Nephron (organoid): ENCODE measurements at regions not wholly inside any gene's neighbourhood (a gene's known extent, or its start where the extent isn't known, plus 50 kb on each side); places are given as distances from the start of the nearest gene placed in this dataset.

ENCODE experiments used
- H3K27ac Mint-ChIP-seq, 3 experiments: 2 replicates each; pipeline ENCODE4 v1.8.0; 2020; ENCODE audit warnings: mixed read lengths in 3 of 3, mild to moderate bottlenecking in 2 of 3, moderate library complexity in 1 of 3
- H3K27me3 Mint-ChIP-seq: 2 replicates; pipeline ENCODE4 v1.8.0; 2021; ENCODE audit warnings: low read depth, mild to moderate bottlenecking, moderate library complexity, mixed read lengths
- H3K36me3 Mint-ChIP-seq: 2 replicates; pipeline ENCODE4 v1.8.0; 2020; ENCODE audit warnings: low read depth, mixed read lengths
- H3K4me1 Mint-ChIP-seq: 2 replicates; pipeline ENCODE4 v1.8.0; 2020; ENCODE audit warnings: mixed read lengths
- H3K4me3 Mint-ChIP-seq, 3 experiments: 2 replicates each; pipeline ENCODE4 v1.8.0; 2020; ENCODE audit warnings: mild to moderate bottlenecking in 3 of 3, mixed read lengths in 3 of 3, moderate library complexity in 2 of 3
- H3K9me3 Mint-ChIP-seq: 2 replicates; pipeline ENCODE4 v1.8.0; 2020; ENCODE audit warnings: mixed read lengths
- TF ChIP-seq, protein P1 (sequence below), 3 experiments: fragments of 200-600 bp; sonication (generic); IDR thresholded peaks; one replicate each; pipeline ENCODE4 v1.5.0; 2021; ENCODE audit warnings: antibody characterized with exemption in 3 of 3; ENCODE audit not compliant: unreplicated experiment in 3 of 3

DNA sequence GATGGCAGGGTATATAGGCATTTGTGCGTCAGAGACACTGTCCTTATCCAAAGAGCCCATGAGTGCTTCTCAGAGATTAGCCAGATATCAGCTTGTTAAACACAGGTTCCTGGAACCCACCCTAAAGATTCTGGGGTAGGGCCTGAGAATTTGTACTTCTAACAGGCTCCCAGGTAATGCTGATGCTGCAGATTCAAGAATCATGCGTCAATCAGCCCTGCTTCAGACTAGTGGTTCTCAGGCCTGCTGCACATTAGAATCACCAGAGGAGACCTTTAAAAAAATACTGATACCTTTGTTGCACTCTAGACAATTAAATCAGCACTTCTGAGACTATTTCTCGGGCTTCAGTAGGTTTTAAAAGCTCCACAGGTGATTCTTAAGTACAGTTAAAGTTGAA, 369.5 kb downstream of the MFSD1 start:
- H3K4me1 Mint-ChIP-seq = peaks cover 6% of the 10 kb centered on the region
- H3K36me3 Mint-ChIP-seq = no peaks in the 10 kb centered on the region
- no peak overlapping the region for H3K27ac Mint-ChIP-seq
- TF ChIP-seq, protein P1, sequence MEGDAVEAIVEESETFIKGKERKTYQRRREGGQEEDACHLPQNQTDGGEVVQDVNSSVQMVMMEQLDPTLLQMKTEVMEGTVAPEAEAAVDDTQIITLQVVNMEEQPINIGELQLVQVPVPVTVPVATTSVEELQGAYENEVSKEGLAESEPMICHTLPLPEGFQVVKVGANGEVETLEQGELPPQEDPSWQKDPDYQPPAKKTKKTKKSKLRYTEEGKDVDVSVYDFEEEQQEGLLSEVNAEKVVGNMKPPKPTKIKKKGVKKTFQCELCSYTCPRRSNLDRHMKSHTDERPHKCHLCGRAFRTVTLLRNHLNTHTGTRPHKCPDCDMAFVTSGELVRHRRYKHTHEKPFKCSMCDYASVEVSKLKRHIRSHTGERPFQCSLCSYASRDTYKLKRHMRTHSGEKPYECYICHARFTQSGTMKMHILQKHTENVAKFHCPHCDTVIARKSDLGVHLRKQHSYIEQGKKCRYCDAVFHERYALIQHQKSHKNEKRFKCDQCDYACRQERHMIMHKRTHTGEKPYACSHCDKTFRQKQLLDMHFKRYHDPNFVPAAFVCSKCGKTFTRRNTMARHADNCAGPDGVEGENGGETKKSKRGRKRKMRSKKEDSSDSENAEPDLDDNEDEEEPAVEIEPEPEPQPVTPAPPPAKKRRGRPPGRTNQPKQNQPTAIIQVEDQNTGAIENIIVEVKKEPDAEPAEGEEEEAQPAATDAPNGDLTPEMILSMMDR (IDR thresholded peaks at IDR 0.05; ENCODE audit: unreplicated experiment in 3 of 3) = no peak
- H3K27me3 Mint-ChIP-seq = no peaks in the 10 kb centered on the region
- no peaks in the 10 kb centered on the region for H3K9me3 Mint-ChIP-seq
- H3K4me3 Mint-ChIP-seq = no peak overlapping the region

DNA sequence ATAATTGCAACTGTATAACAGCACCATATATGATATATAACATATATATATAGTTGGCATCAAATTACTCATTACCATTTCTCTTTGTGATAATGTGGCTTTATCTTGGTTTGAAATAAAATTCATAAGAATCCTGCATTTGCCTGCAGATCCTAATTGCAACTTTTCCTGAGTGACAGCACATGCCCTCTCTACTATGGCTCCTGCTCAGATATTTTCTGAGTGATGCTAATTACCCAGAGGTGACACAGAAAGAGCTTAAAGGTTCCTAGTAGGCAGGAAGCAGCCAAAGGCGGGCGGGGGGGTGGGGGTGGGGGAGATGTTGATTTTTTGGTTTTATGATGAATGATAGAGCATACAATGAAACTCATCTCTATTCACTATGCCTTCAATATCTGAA, 370.6 kb downstream of the MFSD1 start:
- H3K4me1 Mint-ChIP-seq = peaks cover 6% of the 10 kb centered on the region
- no peaks in the 10 kb centered on the region for H3K9me3 Mint-ChIP-seq

DNA sequence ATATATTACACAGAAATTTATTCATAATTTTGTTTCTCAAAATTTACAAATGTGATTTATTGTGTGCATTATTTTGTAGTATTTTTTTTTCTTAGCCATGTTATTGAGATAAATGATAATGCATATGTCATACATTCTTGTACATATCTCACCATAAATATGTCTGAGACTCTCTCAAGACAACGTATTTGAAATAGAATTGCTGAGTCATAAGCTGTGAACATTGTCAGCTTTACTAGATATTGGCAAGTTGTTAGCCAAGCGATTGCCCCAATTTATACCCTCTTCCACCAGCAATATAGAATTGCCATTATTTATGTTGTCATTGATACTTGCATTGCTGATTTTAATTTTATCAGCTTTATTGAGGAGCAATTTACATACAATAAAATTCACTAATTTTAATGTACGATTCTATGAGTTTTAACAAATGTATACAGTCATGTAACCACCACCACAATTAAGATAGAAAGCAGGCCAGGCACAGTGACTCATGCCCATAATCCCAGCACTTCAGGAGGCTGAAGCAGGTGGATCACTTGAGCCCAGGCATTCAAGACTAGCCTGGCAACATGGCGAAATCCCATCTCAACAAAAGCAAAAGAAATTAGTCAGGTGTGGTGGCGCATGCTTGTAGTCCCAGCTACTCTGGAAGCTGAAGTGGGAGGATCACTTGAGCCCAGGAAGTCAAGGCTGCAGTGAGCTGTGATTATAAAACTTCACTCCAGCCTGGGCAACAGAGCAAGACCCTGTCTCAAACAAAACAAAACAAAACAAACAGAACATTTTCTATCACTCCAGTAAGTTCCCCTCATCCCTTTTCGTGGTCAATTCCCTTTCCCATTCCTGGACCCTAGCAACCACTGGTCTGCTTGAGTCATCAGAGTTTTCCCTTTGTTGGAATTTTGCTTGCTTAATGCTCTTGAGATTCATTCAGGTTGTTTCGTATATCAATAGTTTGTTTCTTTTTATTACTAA, 373.1 kb downstream of the MFSD1 start:
- H3K36me3 Mint-ChIP-seq = no peaks in the 10 kb centered on the region
- H3K27me3 Mint-ChIP-seq = no peaks in the 10 kb centered on the region
- no peaks in the 10 kb centered on the region for H3K9me3 Mint-ChIP-seq
- peaks cover 6% of the 10 kb centered on the region for H3K4me1 Mint-ChIP-seq
- no peak overlapping the region for H3K27ac Mint-ChIP-seq
- TF ChIP-seq, protein P1 (IDR thresholded peaks at IDR 0.05; ENCODE audit: unreplicated experiment in 3 of 3) = no peak
- no peak overlapping the region for H3K4me3 Mint-ChIP-seq

More for the DNA sequence above, 370.6 kb downstream of the MFSD1 start:
- Mint-ChIP-seq H3K27ac (no peak overlapping the region), H3K4me3 (no peak overlapping the region), H3K27me3 (no peaks in the 10 kb centered on the region), H3K36me3 (no peaks in the 10 kb centered on the region)
- TF ChIP-seq, protein P1 (IDR thresholded peaks at IDR 0.05; ENCODE audit: unreplicated experiment in 3 of 3) = no peak

DNA sequence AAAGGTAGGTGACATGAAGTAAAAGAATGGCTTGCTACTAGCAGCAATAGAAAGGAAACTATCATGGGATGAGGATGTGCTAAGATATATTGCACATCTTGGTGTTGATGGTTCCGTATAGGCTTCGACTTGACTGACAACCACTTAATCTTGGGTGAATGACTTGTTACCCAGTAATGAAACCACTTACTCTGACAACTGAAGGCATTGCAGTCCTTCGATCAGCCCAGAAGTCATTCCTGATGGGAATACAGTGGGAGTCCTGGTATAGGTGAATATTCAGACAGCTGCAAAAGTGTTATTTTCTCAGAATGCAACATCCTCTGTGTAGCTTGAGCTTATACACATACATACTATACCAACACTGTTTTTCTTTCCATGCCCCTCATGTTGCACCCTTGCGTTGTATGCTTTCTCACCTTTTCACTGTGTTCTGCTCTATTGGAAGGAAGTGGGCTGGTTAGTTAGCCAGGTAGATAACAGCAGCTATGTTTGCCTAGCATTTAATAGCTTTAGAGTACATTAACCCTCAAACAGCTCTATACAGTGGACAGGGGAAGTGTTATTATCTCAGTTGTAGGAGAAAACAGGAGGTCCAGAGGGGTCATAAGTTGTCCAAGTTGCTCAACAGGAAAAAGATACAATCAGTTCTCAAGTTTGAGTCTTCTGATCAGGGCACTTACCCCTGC, 376.5 kb downstream of the MFSD1 start:
- Mint-ChIP-seq H3K36me3 (no peaks in the 10 kb centered on the region), H3K4me3 (no peak overlapping the region), H3K27me3 (peaks cover 3% of the 10 kb centered on the region), H3K4me1 (no peaks in the 10 kb centered on the region), H3K27ac (no peak overlapping the region), H3K9me3 (no peaks in the 10 kb centered on the region)
- TF ChIP-seq, protein P1 (IDR thresholded peaks at IDR 0.05; ENCODE audit: unreplicated experiment in 3 of 3) = no peak

DNA sequence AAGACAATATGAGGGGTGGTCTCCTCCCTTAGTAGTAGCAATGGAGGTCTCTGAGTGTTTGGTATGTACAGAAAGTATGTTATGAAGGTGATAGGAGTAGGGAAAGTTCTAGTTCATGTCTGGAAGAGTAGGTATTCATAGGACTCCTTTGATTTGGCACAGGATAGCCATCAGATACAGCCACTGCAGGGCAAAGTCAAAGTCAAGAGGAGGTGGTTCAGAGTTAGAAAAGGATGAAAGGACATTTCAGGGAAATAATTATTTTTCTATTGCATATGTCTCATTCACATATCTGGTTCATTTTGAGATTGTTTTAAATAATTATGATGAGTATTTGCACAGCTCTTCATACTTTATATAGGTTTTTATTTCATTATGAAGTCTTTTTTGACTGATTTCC, 381.1 kb downstream of the MFSD1 start:
- Mint-ChIP-seq H3K36me3 (no peaks in the 10 kb centered on the region), H3K4me3 (no peak overlapping the region), H3K9me3 (no peaks in the 10 kb centered on the region), H3K4me1 (no peaks in the 10 kb centered on the region), H3K27ac (no peak overlapping the region), H3K27me3 (peaks cover 3% of the 10 kb centered on the region)
- TF ChIP-seq, protein P1 (IDR thresholded peaks at IDR 0.05; ENCODE audit: unreplicated experiment in 3 of 3) = no peak
